DOHH2 (cell line): ENCODE measurements at regions not wholly inside any gene's neighbourhood (a gene's known extent, or its start where the extent isn't known, plus 50 kb on each side); places are given as distances from the start of the nearest gene placed in this dataset.

Source experiments
- EZH2phosphoT487 ChIP-seq: fragments of 200-600 bp; sonication (generic); IDR thresholded peaks from 2 replicates; pipeline ENCODE4 v1.6.1; 2017; ENCODE audit warnings: borderline replicate concordance, mild to moderate bottlenecking, antibody characterized with exemption, low read length, moderate library complexity, mixed read lengths
- TF ChIP-seq, protein P1 (sequence below): fragments of 200-600 bp; sonication (generic); IDR thresholded peaks from one replicate; pipeline ENCODE4 v1.5.1; 2014; ENCODE audit warnings: antibody characterized with exemption, mild to moderate bottlenecking, low read depth, low read length; ENCODE audit not compliant: poor library complexity, severe bottlenecking

DNA sequence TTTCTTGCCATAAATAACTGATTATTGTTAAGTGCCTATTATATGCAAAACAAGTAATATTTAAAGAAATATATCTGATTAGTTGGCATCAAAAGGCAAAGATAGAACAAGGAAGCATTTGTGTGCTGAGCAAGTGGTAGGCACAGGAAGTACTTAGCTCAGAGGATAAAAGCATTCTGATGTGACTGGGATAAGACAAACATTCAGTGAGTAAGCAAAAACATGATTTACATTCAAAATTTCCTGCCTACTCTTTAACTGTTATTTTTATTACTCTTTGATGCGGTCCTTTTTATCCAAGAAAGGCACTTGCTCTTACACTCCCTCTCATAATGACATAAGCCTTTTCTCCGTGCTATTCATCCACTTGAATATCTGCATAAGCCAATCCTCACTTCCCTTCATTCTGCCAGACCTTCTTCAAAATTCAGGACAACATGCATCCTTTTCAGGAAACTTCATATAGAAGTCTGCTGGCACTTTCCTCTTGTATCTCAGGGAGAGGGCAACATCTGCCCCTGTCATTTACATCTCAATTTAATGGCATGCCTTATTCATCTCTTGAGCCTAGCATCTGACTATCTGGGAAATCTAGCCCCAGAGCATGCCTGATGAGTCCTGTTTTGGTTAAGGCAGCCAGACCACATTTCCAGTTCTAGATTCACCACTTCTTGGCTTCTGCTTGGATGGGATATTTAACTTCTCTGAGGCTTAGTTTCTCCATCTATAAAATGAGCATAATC, 478.2 kb upstream of the ROBO2 start:
- TF ChIP-seq, protein P1, sequence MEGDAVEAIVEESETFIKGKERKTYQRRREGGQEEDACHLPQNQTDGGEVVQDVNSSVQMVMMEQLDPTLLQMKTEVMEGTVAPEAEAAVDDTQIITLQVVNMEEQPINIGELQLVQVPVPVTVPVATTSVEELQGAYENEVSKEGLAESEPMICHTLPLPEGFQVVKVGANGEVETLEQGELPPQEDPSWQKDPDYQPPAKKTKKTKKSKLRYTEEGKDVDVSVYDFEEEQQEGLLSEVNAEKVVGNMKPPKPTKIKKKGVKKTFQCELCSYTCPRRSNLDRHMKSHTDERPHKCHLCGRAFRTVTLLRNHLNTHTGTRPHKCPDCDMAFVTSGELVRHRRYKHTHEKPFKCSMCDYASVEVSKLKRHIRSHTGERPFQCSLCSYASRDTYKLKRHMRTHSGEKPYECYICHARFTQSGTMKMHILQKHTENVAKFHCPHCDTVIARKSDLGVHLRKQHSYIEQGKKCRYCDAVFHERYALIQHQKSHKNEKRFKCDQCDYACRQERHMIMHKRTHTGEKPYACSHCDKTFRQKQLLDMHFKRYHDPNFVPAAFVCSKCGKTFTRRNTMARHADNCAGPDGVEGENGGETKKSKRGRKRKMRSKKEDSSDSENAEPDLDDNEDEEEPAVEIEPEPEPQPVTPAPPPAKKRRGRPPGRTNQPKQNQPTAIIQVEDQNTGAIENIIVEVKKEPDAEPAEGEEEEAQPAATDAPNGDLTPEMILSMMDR: no peak
- no peak for TF ChIP-seq EZH2phosphoT487
